ENCODE measurements at regions not wholly inside any gene's neighbourhood (a gene's known extent, or its start where the extent isn't known, plus 50 kb on each side); places are given as distances from the start of the nearest gene placed in this dataset.
A peak's percentile ranks its signal among the peaks of the same experiment; 100 is the strongest.

GRCh38 chr16:5396880-5397279 is 299.3 kb upstream of the EEF2KMT start:
- WGBS (ENCODE audit: extremely low coverage, insufficient coverage, insufficient read length): no CpG with 5 or more reads among the region's 1 CpG

GRCh38 chr16:5393070-5393469 is 295.5 kb upstream of the EEF2KMT start:
- Histone ChIP-seq H3K9ac (ENCODE audit: low read length) (no peak overlapping the region), H3K9me3 (ENCODE audit: insufficient read depth, low read depth, low read length) (peaks cover 2% of the 10 kb centered on the region), H3K79me2 (ENCODE audit: control insufficient read depth, insufficient read depth, low read length, poor library complexity) (no peaks in the 10 kb centered on the region), H2BK5ac (ENCODE audit: low read depth, low read length, poor library complexity) (no peak overlapping the region), H4K91ac (ENCODE audit: low read depth, low read length) (no peak overlapping the region), H3K79me1 (ENCODE audit: low read length) (no peaks in the 10 kb centered on the region), H2AFZ (ENCODE audit: insufficient read depth, low read length, poor library complexity) (no peak overlapping the region), H2AK5ac (ENCODE audit: low read length) (no peak overlapping the region), H2BK120ac (ENCODE audit: insufficient read depth, low read length, poor library complexity) (no peak overlapping the region), H3K4me1 (ENCODE audit: control insufficient read depth in 1 of 2, insufficient read depth in 2 of 2, low read length in 2 of 2) (no peaks in the 10 kb centered on the region), H3K27me3 (ENCODE audit: insufficient read depth, low read length) (no peaks in the 10 kb centered on the region), H3K18ac (ENCODE audit: low read length) (no peak overlapping the region), H3K27ac (ENCODE audit: low read depth, low read length) (no peak overlapping the region), H3K4ac (ENCODE audit: low read depth, low read length) (no peak overlapping the region), H3K4me2 (ENCODE audit: low read length) (no peak overlapping the region), H3K14ac (ENCODE audit: low read length) (no peak overlapping the region), H3K4me3 (ENCODE audit: low read depth, low read length) (no peak overlapping the region), H3K36me3 (ENCODE audit: control insufficient read depth in 1 of 2, insufficient read depth in 2 of 2, low read length in 2 of 2) (no peaks in the 10 kb centered on the region), H4K12ac (ENCODE audit: low read depth, low read length) (no peak overlapping the region), H3K23ac (ENCODE audit: low read length) (no peak overlapping the region), H4K8ac (ENCODE audit: low read depth, low read length) (no peak overlapping the region), H2BK12ac (ENCODE audit: low read length) (no peak overlapping the region)
- DNase-seq: no peak
- WGBS (ENCODE audit: extremely low coverage, insufficient coverage, insufficient read length): no CpG with 5 or more reads among the region's 5 CpGs

More at GRCh38 chr16:5396880-5397279, 299.3 kb upstream of the EEF2KMT start:
- no peak overlapping the region for H4K8ac ChIP-seq (ENCODE audit: low read depth, low read length)
- no peak overlapping the region for H2BK120ac ChIP-seq (ENCODE audit: insufficient read depth, low read length, poor library complexity)
- no peak overlapping the region for H3K18ac ChIP-seq (ENCODE audit: low read length)
- H4K12ac ChIP-seq (ENCODE audit: low read depth, low read length): no peak overlapping the region
- H3K79me2 ChIP-seq (ENCODE audit: control insufficient read depth, insufficient read depth, low read length, poor library complexity): no peaks in the 10 kb centered on the region
- H3K4me2 ChIP-seq (ENCODE audit: low read length): no peak overlapping the region
- no peaks in the 10 kb centered on the region for H3K79me1 ChIP-seq (ENCODE audit: low read length)
- peaks cover 5% of the 10 kb centered on the region for H3K9me3 ChIP-seq (ENCODE audit: insufficient read depth, low read depth, low read length)
- no peak overlapping the region for H3K4ac ChIP-seq (ENCODE audit: low read depth, low read length)
- H3K4me3 ChIP-seq (ENCODE audit: low read depth, low read length): peak overlapping the region; percentile 23
- no peak for DNase-seq
- no peak overlapping the region for H3K14ac ChIP-seq (ENCODE audit: low read length)
- no peak overlapping the region for H2AFZ ChIP-seq (ENCODE audit: insufficient read depth, low read length, poor library complexity)
- no peak overlapping the region for H3K27ac ChIP-seq (ENCODE audit: low read depth, low read length)
- no peak overlapping the region for H2AK5ac ChIP-seq (ENCODE audit: low read length)
- no peaks in the 10 kb centered on the region for H3K36me3 ChIP-seq (ENCODE audit: control insufficient read depth in 1 of 2, insufficient read depth in 2 of 2, low read length in 2 of 2)
- no peak overlapping the region for H3K9ac ChIP-seq (ENCODE audit: low read length)
- no peaks in the 10 kb centered on the region for H3K27me3 ChIP-seq (ENCODE audit: insufficient read depth, low read length)
- no peak overlapping the region for H3K23ac ChIP-seq (ENCODE audit: low read length)
- H2BK5ac ChIP-seq (ENCODE audit: low read depth, low read length, poor library complexity): no peak overlapping the region
- H2BK12ac ChIP-seq (ENCODE audit: low read length): no peak overlapping the region
- no peak overlapping the region for H4K91ac ChIP-seq (ENCODE audit: low read depth, low read length)
- peaks cover under 1% of the 10 kb centered on the region in 2 experiments for H3K4me1 ChIP-seq (ENCODE audit: control insufficient read depth in 1 of 2, insufficient read depth in 2 of 2, low read length in 2 of 2)

GRCh38 chr16:5386989-5387388 is 289.4 kb upstream of the EEF2KMT start:
- Histone ChIP-seq H3K9me3 (ENCODE audit: insufficient read depth, low read depth, low read length) (peaks cover 4% of the 10 kb centered on the region), H3K23ac (ENCODE audit: low read length) (no peak overlapping the region), H2BK5ac (ENCODE audit: low read depth, low read length, poor library complexity) (no peak overlapping the region), H3K4me1 (ENCODE audit: control insufficient read depth in 1 of 2, insufficient read depth in 2 of 2, low read length in 2 of 2) (no peaks in the 10 kb centered on the region), H3K27me3 (ENCODE audit: insufficient read depth, low read length) (no peaks in the 10 kb centered on the region), H3K4me2 (ENCODE audit: low read length) (no peak overlapping the region), H3K14ac (ENCODE audit: low read length) (no peak overlapping the region), H3K4ac (ENCODE audit: low read depth, low read length) (no peak overlapping the region), H2BK12ac (ENCODE audit: low read length) (no peak overlapping the region), H3K4me3 (ENCODE audit: low read depth, low read length) (no peak overlapping the region), H3K79me2 (ENCODE audit: control insufficient read depth, insufficient read depth, low read length, poor library complexity) (no peaks in the 10 kb centered on the region), H3K36me3 (ENCODE audit: control insufficient read depth in 1 of 2, insufficient read depth in 2 of 2, low read length in 2 of 2) (no peaks in the 10 kb centered on the region), H2AFZ (ENCODE audit: insufficient read depth, low read length, poor library complexity) (no peak overlapping the region), H3K9ac (ENCODE audit: low read length) (no peak overlapping the region), H2AK5ac (ENCODE audit: low read length) (no peak overlapping the region), H3K18ac (ENCODE audit: low read length) (no peak overlapping the region), H4K12ac (ENCODE audit: low read depth, low read length) (no peak overlapping the region), H3K79me1 (ENCODE audit: low read length) (no peaks in the 10 kb centered on the region), H4K91ac (ENCODE audit: low read depth, low read length) (no peak overlapping the region), H4K8ac (ENCODE audit: low read depth, low read length) (no peak overlapping the region), H2BK120ac (ENCODE audit: insufficient read depth, low read length, poor library complexity) (no peak overlapping the region), H3K27ac (ENCODE audit: low read depth, low read length) (no peak overlapping the region)
- no peak for DNase-seq
- WGBS (ENCODE audit: extremely low coverage, insufficient coverage, insufficient read length): no CpG with 5 or more reads among the region's 2 CpGs

GRCh38 chr16:5385811-5386210 is 288.2 kb upstream of the EEF2KMT start:
- Histone ChIP-seq H3K4me1 (ENCODE audit: control insufficient read depth in 1 of 2, insufficient read depth in 2 of 2, low read length in 2 of 2) (no peaks in the 10 kb centered on the region), H3K36me3 (ENCODE audit: control insufficient read depth in 1 of 2, insufficient read depth in 2 of 2, low read length in 2 of 2) (no peaks in the 10 kb centered on the region), H2AFZ (ENCODE audit: insufficient read depth, low read length, poor library complexity) (no peak overlapping the region), H3K27ac (ENCODE audit: low read depth, low read length) (no peak overlapping the region), H4K91ac (ENCODE audit: low read depth, low read length) (no peak overlapping the region), H3K4me3 (ENCODE audit: low read depth, low read length) (no peak overlapping the region), H3K18ac (ENCODE audit: low read length) (no peak overlapping the region), H3K27me3 (ENCODE audit: insufficient read depth, low read length) (no peaks in the 10 kb centered on the region), H3K4ac (ENCODE audit: low read depth, low read length) (no peak overlapping the region), H4K8ac (ENCODE audit: low read depth, low read length) (no peak overlapping the region), H2BK5ac (ENCODE audit: low read depth, low read length, poor library complexity) (no peak overlapping the region), H3K4me2 (ENCODE audit: low read length) (no peak overlapping the region), H2BK120ac (ENCODE audit: insufficient read depth, low read length, poor library complexity) (no peak overlapping the region), H3K23ac (ENCODE audit: low read length) (no peak overlapping the region), H2BK12ac (ENCODE audit: low read length) (no peak overlapping the region), H4K12ac (ENCODE audit: low read depth, low read length) (no peak overlapping the region), H3K9me3 (ENCODE audit: insufficient read depth, low read depth, low read length) (peaks cover 4% of the 10 kb centered on the region), H3K14ac (ENCODE audit: low read length) (no peak overlapping the region), H3K9ac (ENCODE audit: low read length) (no peak overlapping the region), H2AK5ac (ENCODE audit: low read length) (no peak overlapping the region), H3K79me2 (ENCODE audit: control insufficient read depth, insufficient read depth, low read length, poor library complexity) (no peaks in the 10 kb centered on the region), H3K79me1 (ENCODE audit: low read length) (no peaks in the 10 kb centered on the region)
- no CpG with 5 or more reads among the region's 3 CpGs for WGBS (ENCODE audit: extremely low coverage, insufficient coverage, insufficient read length)
- no peak for DNase-seq
